CD1c-positive myeloid dendritic cell (primary cell): ENCODE measurements at regions not wholly inside any gene's neighbourhood (a gene's known extent, or its start where the extent isn't known, plus 50 kb on each side); places are given as distances from the start of the nearest gene placed in this dataset.
"Not testable (repeated sequence)": the region's sequence is repeated elsewhere in the genome, so short reads cannot be mapped to it uniquely, and the experiment has no call there.

Experiments
- DNase-seq: peaks from one replicate; pipeline ENCODE4 v3.0.0-alpha.2; 2016; ENCODE audit errors: extremely low spot score

- DNase-seq = not testable (repeated sequence)
Observed at GRCh38 chr7:56697058-56697457, 435.2 kb downstream of the ZNF479 start.

GRCh38 chr7:56686276-56686859 lies 445.9 kb downstream of the ZNF479 start:
- no peak for DNase-seq

GRCh38 chr7:56639173-56639746 lies 493.0 kb downstream of the ZNF479 start:
- DNase-seq = no peak

- no peak for DNase-seq
Observed at GRCh38 chr7:56609852-56610355, 493.7 kb upstream of the NUPR2 start.

- DNase-seq = no peak
Observed at GRCh38 chr7:56605146-56605545, 488.9 kb upstream of the NUPR2 start.

GRCh38 chr7:56578612-56579011 lies 462.4 kb upstream of the NUPR2 start:
- no peak for DNase-seq

- no peak for DNase-seq
Observed at GRCh38 chr7:56570968-56571367, 454.8 kb upstream of the NUPR2 start.

- DNase-seq = no peak
Observed at GRCh38 chr7:56538541-56539429, 422.6 kb upstream of the NUPR2 start.

- no peak for DNase-seq
Observed at GRCh38 chr7:56537952-56538351, 421.7 kb upstream of the NUPR2 start.

GRCh38 chr7:56537477-56537876 lies 421.3 kb upstream of the NUPR2 start:
- DNase-seq = no peak

GRCh38 chr7:56495165-56495564 lies 378.9 kb upstream of the NUPR2 start:
- DNase-seq = no peak

- DNase-seq = no peak
Observed at GRCh38 chr7:56493704-56494450, 377.7 kb upstream of the NUPR2 start.

- no peak for DNase-seq
Observed at GRCh38 chr7:56493196-56493595, 377.0 kb upstream of the NUPR2 start.

GRCh38 chr7:56491636-56492425 lies 375.6 kb upstream of the NUPR2 start:
- no peak for DNase-seq

- no peak for DNase-seq
Observed at GRCh38 chr7:56483861-56484550, 367.8 kb upstream of the NUPR2 start.

GRCh38 chr7:56483153-56483552 lies 366.9 kb upstream of the NUPR2 start:
- no peak for DNase-seq

- no peak for DNase-seq
Observed at GRCh38 chr7:56479748-56480147, 363.5 kb upstream of the NUPR2 start.

- DNase-seq = no peak
Observed at GRCh38 chr7:56479136-56479535, 362.9 kb upstream of the NUPR2 start.

- no peak for DNase-seq
Observed at GRCh38 chr7:56474271-56474670, 358.1 kb upstream of the NUPR2 start.

- no peak for DNase-seq
Observed at GRCh38 chr7:56471811-56472210, 355.6 kb upstream of the NUPR2 start.
